ENCODE measurements at regions not wholly inside any gene's neighbourhood (a gene's known extent, or its start where the extent isn't known, plus 50 kb on each side); places are given as distances from the start of the nearest gene placed in this dataset.

- TF ChIP-seq MAX (IDR thresholded peaks at IDR 0.05; ENCODE audit: low read depth, low read length) (no peak), CTCF (IDR thresholded peaks at IDR 0.05; ENCODE audit: low read depth, low read length) (no peak), POLR2A (IDR thresholded peaks at IDR 0.05; ENCODE audit: extremely low read depth, insufficient read length) (no peak), MYC (IDR thresholded peaks at IDR 0.05; ENCODE audit: low read depth, low read length) (no peak)
Observed at GRCh38 chrX:131405497-131405896, 116.4 kb upstream of the IGSF1 start.
